ENCODE measurements at regions not wholly inside any gene's neighbourhood (a gene's known extent, or its start where the extent isn't known, plus 50 kb on each side); places are given as distances from the start of the nearest gene placed in this dataset.

DNA sequence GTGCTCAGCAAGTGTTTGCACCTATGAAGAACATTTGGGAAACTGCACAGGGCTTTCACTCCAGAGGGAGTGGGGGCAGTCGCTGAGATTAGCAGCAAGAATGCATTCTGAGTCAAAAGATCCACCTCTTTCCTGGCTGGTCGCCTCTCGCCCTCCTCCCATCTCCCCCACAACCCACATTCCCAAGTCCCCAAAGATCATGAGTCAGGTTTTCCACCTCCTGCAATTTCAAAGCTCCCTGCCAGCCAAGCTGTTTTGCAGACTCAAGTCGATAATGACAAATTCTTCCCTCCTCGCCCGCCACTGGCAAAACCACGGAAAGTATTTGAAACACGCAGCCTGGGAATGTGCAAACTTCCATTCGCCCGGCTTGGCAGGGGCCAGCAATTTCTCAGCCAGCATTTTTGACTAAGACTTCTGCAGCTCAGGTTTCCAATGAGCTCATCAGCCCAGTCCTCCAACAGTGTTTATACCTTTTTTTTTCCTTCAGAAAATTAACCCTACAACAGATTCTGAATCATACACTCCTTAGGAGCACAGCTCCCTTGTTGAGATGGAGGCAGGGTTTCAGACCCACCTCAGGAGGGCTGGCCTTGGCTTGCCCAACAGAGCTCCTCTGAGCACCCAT, 181.4 kb downstream of the SMAD6 start:
- Histone ChIP-seq H4K20me1 (ENCODE audit: insufficient read depth, low read length) (no peaks in the 10 kb centered on the region), H4K91ac (ENCODE audit: insufficient read depth, low read depth, low read length) (peak overlapping the region; percentile 73), H3K9me1 (ENCODE audit: insufficient read depth, low read length) (peaks cover 22% of the 10 kb centered on the region), H3K56ac (ENCODE audit: extremely low read depth, insufficient read depth, low read length) (no peak overlapping the region), H3K23ac (ENCODE audit: low read depth, low read length) (no peak overlapping the region), H4K8ac (ENCODE audit: low read depth in 2 of 2, low read length in 2 of 2) (peak overlapping the region in 1 of 2 experiments; percentile 78; a peak in 2 of 4 replicates), H2AFZ (replicated peaks; ENCODE audit: low read length, poor library complexity) (peak overlapping the region; percentile 52), H3K27me3 (ENCODE audit: control insufficient read depth, insufficient read depth, low read length) (no peaks in the 10 kb centered on the region), H3K9ac (ENCODE audit: low read depth, low read length) (no peak overlapping the region), H2BK120ac (ENCODE audit: low read depth, low read length) (peak overlapping the region; percentile 83), H3K4me3 (ENCODE audit: insufficient read depth, low read depth, low read length) (no peak overlapping the region), H3K36me3 (ENCODE audit: control insufficient read depth, insufficient read depth, low read length) (no peaks in the 10 kb centered on the region), H3K9me3 (ENCODE audit: control insufficient read depth, insufficient read depth, low read length) (0 out of 2 replicates have a peak, but pooled peaks cover 4% of the 10 kb centered on the region), H2BK5ac (ENCODE audit: low read depth, low read length, poor library complexity, severe bottlenecking) (peak overlapping the region; percentile 66), H2AK5ac (ENCODE audit: low read depth, low read length) (peak overlapping the region; percentile 85), H4K5ac (ENCODE audit: low read depth, low read length) (no peak overlapping the region), H3K18ac (ENCODE audit: low read depth, low read length) (peak overlapping the region; percentile 30), H2BK15ac (ENCODE audit: low read depth, low read length) (peak overlapping the region; percentile 71; the same call in 1 of the 3 replicates), H3K79me1 (ENCODE audit: low read depth in 1 of 2, low read length in 2 of 2) (peaks cover 0 to 19% of the 10 kb centered on the region in 2 experiments; a peak in 2 of 4 replicates), H2BK20ac (ENCODE audit: low read depth, low read length) (peak overlapping the region; percentile 98), H2AK9ac (replicated peaks; ENCODE audit: low read depth, low read length, poor library complexity) (peak overlapping the region; percentile 26), H3K4me1 (ENCODE audit: control insufficient read depth, insufficient read depth, low read length) (peaks cover 20% of the 10 kb centered on the region), H3K27ac (ENCODE audit: insufficient read depth, low read length) (peak overlapping the region; percentile 54), H3K4ac (ENCODE audit: low read depth, low read length) (peak overlapping the region; percentile 90), H3K4me2 (ENCODE audit: low read depth, low read length) (no peak overlapping the region), H3K14ac (replicated peaks; ENCODE audit: low read depth, low read length) (peak overlapping the region; percentile 69)
- in situ Hi-C loops (cut with MboI; ENCODE audit: low sequenced_read_pairs) (no loop called here), dilution Hi-C loops (cut with HindIII; ENCODE audit: low sequenced_read_pairs, unreplicated experiment) (no loop called here), intact Hi-C loops (cut with micrococcal nuclease) (no loop called here)
- CTCF ChIA-PET = interaction anchor here (0.5 to 0.6 kb wide), 2 partner anchors 446 to 1027 kb away, joined by 3 to 6 read pairs; no protein-coding TSS in a partner anchor
- peak; percentile 100 for DNase-seq
- peak; percentile 85 for ATAC-seq (ENCODE audit: low read depth)
- 0% methylated on average over 5 of the region's 10 CpGs; no CpG with 5 or more reads in 1 of the 2 experiments for WGBS, 2 experiments (ENCODE audit: extremely low coverage in 2 of 2, insufficient read length in 1 of 2)
- no TSS peak for BruUV-seq (replicated peaks)
- POLR2A ChIA-PET (ENCODE audit: unreplicated experiment) = interaction anchor here (0.6 kb wide), 3 partner anchors 159 to 896 kb away, joined by 3 to 4 read pairs (median 3); no protein-coding TSS in a partner anchor
- TF ChIP-seq SMC3 (IDR thresholded peaks at IDR 0.05; ENCODE audit: low read depth, low read length) (peak; percentile 4; the same call in 1 of the 2 replicates), MXI1 (IDR thresholded peaks at IDR 0.05; ENCODE audit: borderline replicate concordance, low read depth, low read length) (no peak), RFX5 (IDR thresholded peaks at IDR 0.05; ENCODE audit: low read depth, low read length) (0 out of 2 replicates have a peak, but pooled peaks have one; percentile 14), NFE2L2 (IDR thresholded peaks at IDR 0.05; ENCODE audit: low read depth, low read length) (peak; percentile 74; the same call in 1 of the 2 replicates), BHLHE40 (IDR thresholded peaks at IDR 0.05; ENCODE audit: low read depth, low read length) (peak; percentile 75), CTCF (conservative IDR thresholded peaks at IDR 0.05; ENCODE audit: low read depth, low read length) (0 out of 2 replicates have a peak, but pooled peaks have one; percentile 0), MAZ (IDR thresholded peaks at IDR 0.05; ENCODE audit: borderline replicate concordance, low read depth, low read length) (peak; percentile 89), CEBPB (IDR thresholded peaks at IDR 0.05; ENCODE audit: low read depth, low read length) (peak; percentile 60; the same call in 1 of the 2 replicates), CHD1 (IDR thresholded peaks at IDR 0.05; ENCODE audit: low read depth, low read length) (peak; percentile 88; the same call in 1 of the 2 replicates), FOS (IDR thresholded peaks at IDR 0.05; ENCODE audit: low read depth, low read length) (peak; percentile 87), MAFK (IDR thresholded peaks at IDR 0.05; ENCODE audit: low read depth, low read length) (peak; percentile 94)
- TF ChIP-seq, protein P1, sequence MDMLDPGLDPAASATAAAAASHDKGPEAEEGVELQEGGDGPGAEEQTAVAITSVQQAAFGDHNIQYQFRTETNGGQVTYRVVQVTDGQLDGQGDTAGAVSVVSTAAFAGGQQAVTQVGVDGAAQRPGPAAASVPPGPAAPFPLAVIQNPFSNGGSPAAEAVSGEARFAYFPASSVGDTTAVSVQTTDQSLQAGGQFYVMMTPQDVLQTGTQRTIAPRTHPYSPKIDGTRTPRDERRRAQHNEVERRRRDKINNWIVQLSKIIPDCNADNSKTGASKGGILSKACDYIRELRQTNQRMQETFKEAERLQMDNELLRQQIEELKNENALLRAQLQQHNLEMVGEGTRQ (IDR thresholded peaks at IDR 0.05; ENCODE audit: low read depth, low read length) = no peak
- TF ChIP-seq, protein P2, sequence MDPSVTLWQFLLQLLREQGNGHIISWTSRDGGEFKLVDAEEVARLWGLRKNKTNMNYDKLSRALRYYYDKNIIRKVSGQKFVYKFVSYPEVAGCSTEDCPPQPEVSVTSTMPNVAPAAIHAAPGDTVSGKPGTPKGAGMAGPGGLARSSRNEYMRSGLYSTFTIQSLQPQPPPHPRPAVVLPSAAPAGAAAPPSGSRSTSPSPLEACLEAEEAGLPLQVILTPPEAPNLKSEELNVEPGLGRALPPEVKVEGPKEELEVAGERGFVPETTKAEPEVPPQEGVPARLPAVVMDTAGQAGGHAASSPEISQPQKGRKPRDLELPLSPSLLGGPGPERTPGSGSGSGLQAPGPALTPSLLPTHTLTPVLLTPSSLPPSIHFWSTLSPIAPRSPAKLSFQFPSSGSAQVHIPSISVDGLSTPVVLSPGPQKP (IDR thresholded peaks at IDR 0.05; ENCODE audit: borderline replicate concordance, low read depth, low read length) = no peak
